ENCODE measurements at regions not wholly inside any gene's neighbourhood (a gene's known extent, or its start where the extent isn't known, plus 50 kb on each side); places are given as distances from the start of the nearest gene placed in this dataset.

DNA sequence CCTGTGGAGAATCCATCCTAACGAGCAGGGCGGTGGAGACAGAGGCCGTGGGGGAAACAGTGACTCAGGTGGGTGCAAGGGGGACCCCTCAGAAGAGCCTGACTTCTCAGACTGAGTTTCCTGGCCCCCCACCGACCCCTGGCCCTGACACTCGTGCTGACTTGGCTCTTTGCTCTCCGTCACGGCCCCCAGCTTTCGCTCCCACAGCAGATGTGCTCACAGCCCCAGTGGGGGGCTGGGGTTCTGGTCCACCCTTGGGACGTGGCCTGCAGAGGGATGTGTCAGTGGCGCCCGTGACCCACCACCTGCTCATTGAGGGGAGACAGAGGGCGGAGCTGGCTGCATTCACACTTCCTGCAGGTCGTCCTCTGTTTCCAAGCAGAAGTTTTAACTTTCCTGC lies 62.9 kb upstream of the IRX4 start:
- no peaks in the 10 kb centered on the region for H3K36me3 ChIP-seq (ENCODE audit: control insufficient read depth in 2 of 2, insufficient read depth in 2 of 2, low read length in 1 of 2)
- H3K4me3 ChIP-seq (ENCODE audit: low read length in 2 of 2) = no peak overlapping the region
- 79% methylated on average over 13 of the region's 13 CpGs for WGBS
- H3K27ac ChIP-seq (ENCODE audit: low read depth in 1 of 2, low read length in 1 of 2) = no peak overlapping the region
- H3K4me1 ChIP-seq (ENCODE audit: control insufficient read depth in 2 of 2, insufficient read depth in 2 of 2, low read length in 2 of 2) = no peaks in the 10 kb centered on the region
- no peak for DNase-seq (ENCODE audit: low read depth in 6 of 9, low spot score in 9 of 9)
- H3K27me3 ChIP-seq (ENCODE audit: control insufficient read depth in 2 of 2, insufficient read depth in 1 of 2, low read length in 1 of 2) = peaks cover 0 to 2% of the 10 kb centered on the region in 2 donors
- no peaks in the 10 kb centered on the region for H3K9me3 ChIP-seq (ENCODE audit: control insufficient read depth in 2 of 2, insufficient read depth in 1 of 2, low read length in 1 of 2)

DNA sequence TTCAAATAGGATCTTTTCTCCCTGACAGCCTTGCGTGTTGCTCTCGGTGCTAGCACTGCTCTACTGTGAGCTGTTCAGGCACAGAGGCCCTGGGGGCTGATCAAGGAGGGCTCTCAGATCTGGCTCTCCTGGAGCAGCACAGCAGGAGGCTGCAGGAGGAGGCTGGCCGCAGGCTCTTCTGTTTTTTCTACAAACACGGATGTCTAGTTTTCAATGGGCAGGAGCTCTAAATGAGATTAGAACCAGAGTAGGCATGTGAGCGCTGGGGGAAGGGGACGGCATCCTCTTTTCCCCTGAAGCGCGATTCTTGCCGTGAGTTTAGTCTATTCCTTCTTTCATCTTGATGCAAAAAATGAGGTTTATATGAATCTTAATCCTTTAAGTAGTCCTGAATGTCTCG lies 61.7 kb upstream of the IRX4 start:
- Histone ChIP-seq H3K9me3 (ENCODE audit: control insufficient read depth in 2 of 2, insufficient read depth in 1 of 2, low read length in 1 of 2) (no peaks in the 10 kb centered on the region), H3K27ac (ENCODE audit: low read depth in 1 of 2, low read length in 1 of 2) (no peak overlapping the region), H3K4me3 (ENCODE audit: low read length in 2 of 2) (no peak overlapping the region), H3K4me1 (ENCODE audit: control insufficient read depth in 2 of 2, insufficient read depth in 2 of 2, low read length in 2 of 2) (no peaks in the 10 kb centered on the region), H3K27me3 (ENCODE audit: control insufficient read depth in 2 of 2, insufficient read depth in 1 of 2, low read length in 1 of 2) (peaks cover 0 to 2% of the 10 kb centered on the region in 2 donors), H3K36me3 (ENCODE audit: control insufficient read depth in 2 of 2, insufficient read depth in 2 of 2, low read length in 1 of 2) (no peaks in the 10 kb centered on the region)
- DNase-seq (ENCODE audit: low read depth in 6 of 9, low spot score in 9 of 9) = no peak
- 70% methylated on average over 10 of the region's 10 CpGs for WGBS

DNA sequence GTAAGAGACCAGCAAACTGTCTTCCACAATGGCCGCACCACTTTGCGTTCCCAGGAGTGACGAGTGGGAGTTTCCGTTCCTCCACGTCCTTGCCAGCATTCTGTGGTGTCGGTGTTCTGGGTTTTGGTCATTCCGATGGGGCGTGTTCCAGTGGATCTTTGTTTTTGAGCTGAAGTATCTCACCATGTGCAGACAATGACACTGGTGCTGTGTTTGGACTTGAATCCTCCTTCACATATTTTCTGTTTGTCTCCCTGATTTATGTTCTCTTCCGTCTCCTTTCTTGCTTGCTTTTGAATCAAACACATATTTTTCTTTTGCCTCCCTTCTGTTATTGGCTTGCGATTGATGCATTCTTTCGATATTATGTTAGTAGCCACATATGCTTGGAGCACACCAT lies 60.8 kb upstream of the IRX4 start:
- Histone ChIP-seq H3K4me3 (ENCODE audit: low read length in 2 of 2) (no peak overlapping the region), H3K36me3 (ENCODE audit: control insufficient read depth in 2 of 2, insufficient read depth in 2 of 2, low read length in 1 of 2) (no peaks in the 10 kb centered on the region), H3K4me1 (ENCODE audit: control insufficient read depth in 2 of 2, insufficient read depth in 2 of 2, low read length in 2 of 2) (no peaks in the 10 kb centered on the region), H3K9me3 (ENCODE audit: control insufficient read depth in 2 of 2, insufficient read depth in 1 of 2, low read length in 1 of 2) (no peaks in the 10 kb centered on the region), H3K27me3 (ENCODE audit: control insufficient read depth in 2 of 2, insufficient read depth in 1 of 2, low read length in 1 of 2) (peaks cover 0 to 2% of the 10 kb centered on the region in 2 donors), H3K27ac (ENCODE audit: low read depth in 1 of 2, low read length in 1 of 2) (no peak overlapping the region)
- WGBS = 94% methylated on average over 11 of the region's 11 CpGs
- DNase-seq (ENCODE audit: low read depth in 6 of 9, low spot score in 9 of 9) = no peak

DNA sequence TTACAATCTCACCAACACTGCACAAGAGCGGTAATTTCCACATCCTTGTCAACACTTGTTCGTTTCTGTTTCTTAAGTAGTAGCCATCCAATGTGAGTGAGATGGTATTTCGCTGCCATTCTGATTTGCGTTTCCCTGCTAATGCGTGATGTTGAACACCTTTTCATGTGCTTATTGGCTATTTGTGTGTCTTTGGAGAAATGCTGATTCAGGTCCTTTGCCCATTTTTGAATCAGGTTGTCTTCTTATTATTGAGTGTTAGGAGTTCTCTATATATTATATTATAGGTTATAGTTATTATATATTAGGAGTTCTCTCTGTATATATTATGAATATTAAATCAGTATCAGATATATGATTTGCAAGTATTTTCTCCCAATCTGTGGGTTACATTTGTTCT lies 59.9 kb upstream of the IRX4 start:
- Histone ChIP-seq H3K27me3 (ENCODE audit: control insufficient read depth in 2 of 2, insufficient read depth in 1 of 2, low read length in 1 of 2) (peaks cover 0 to 2% of the 10 kb centered on the region in 2 donors), H3K27ac (ENCODE audit: low read depth in 1 of 2, low read length in 1 of 2) (no peak overlapping the region), H3K36me3 (ENCODE audit: control insufficient read depth in 2 of 2, insufficient read depth in 2 of 2, low read length in 1 of 2) (no peaks in the 10 kb centered on the region), H3K9me3 (ENCODE audit: control insufficient read depth in 2 of 2, insufficient read depth in 1 of 2, low read length in 1 of 2) (no peaks in the 10 kb centered on the region), H3K4me3 (ENCODE audit: low read length in 2 of 2) (no peak overlapping the region), H3K4me1 (ENCODE audit: control insufficient read depth in 2 of 2, insufficient read depth in 2 of 2, low read length in 2 of 2) (no peaks in the 10 kb centered on the region)
- DNase-seq (ENCODE audit: low read depth in 6 of 9, low spot score in 9 of 9) = no peak
- 97% methylated on average over 5 of the region's 5 CpGs for whole genome bisulfite sequencing

- DNase-seq (ENCODE audit: low read depth in 6 of 9, low spot score in 9 of 9) = no peak
- Histone ChIP-seq H3K27me3 (ENCODE audit: control insufficient read depth in 2 of 2, insufficient read depth in 1 of 2, low read length in 1 of 2) (peaks cover 0 to 4% of the 10 kb centered on the region in 2 donors), H3K4me1 (ENCODE audit: control insufficient read depth in 2 of 2, insufficient read depth in 2 of 2, low read length in 2 of 2) (no peaks in the 10 kb centered on the region), H3K27ac (ENCODE audit: low read depth in 1 of 2, low read length in 1 of 2) (no peak overlapping the region), H3K9me3 (ENCODE audit: control insufficient read depth in 2 of 2, insufficient read depth in 1 of 2, low read length in 1 of 2) (no peaks in the 10 kb centered on the region), H3K4me3 (ENCODE audit: low read length in 2 of 2) (no peak overlapping the region), H3K36me3 (ENCODE audit: control insufficient read depth in 2 of 2, insufficient read depth in 2 of 2, low read length in 1 of 2) (no peaks in the 10 kb centered on the region)
- WGBS = 94% methylated on average over 1 of the region's 1 CpG
Measured at GRCh38 chr5:1942158-1942557, 59.4 kb upstream of the IRX4 start.

GRCh38 chr5:1939256-1939655 lies 56.5 kb upstream of the IRX4 start:
- Histone ChIP-seq H3K27ac (ENCODE audit: low read depth in 1 of 2, low read length in 1 of 2) (no peak overlapping the region), H3K4me1 (ENCODE audit: control insufficient read depth in 2 of 2, insufficient read depth in 2 of 2, low read length in 2 of 2) (no peaks in the 10 kb centered on the region), H3K27me3 (ENCODE audit: control insufficient read depth in 2 of 2, insufficient read depth in 1 of 2, low read length in 1 of 2) (peaks cover 0 to 7% of the 10 kb centered on the region in 2 donors), H3K4me3 (ENCODE audit: low read length in 2 of 2) (no peak overlapping the region), H3K9me3 (ENCODE audit: control insufficient read depth in 2 of 2, insufficient read depth in 1 of 2, low read length in 1 of 2) (no peaks in the 10 kb centered on the region), H3K36me3 (ENCODE audit: control insufficient read depth in 2 of 2, insufficient read depth in 2 of 2, low read length in 1 of 2) (no peaks in the 10 kb centered on the region)
- WGBS = 60% methylated on average over 6 of the region's 6 CpGs
- no peak for DNase-seq (ENCODE audit: low read depth in 6 of 9, low spot score in 9 of 9)

- Histone ChIP-seq H3K4me3 (ENCODE audit: low read length in 2 of 2) (no peak overlapping the region), H3K27ac (ENCODE audit: low read depth in 1 of 2, low read length in 1 of 2) (no peak overlapping the region), H3K27me3 (ENCODE audit: control insufficient read depth in 2 of 2, insufficient read depth in 1 of 2, low read length in 1 of 2) (peaks cover 2 to 13% of the 10 kb centered on the region in 2 donors), H3K36me3 (ENCODE audit: control insufficient read depth in 2 of 2, insufficient read depth in 2 of 2, low read length in 1 of 2) (no peaks in the 10 kb centered on the region), H3K4me1 (ENCODE audit: control insufficient read depth in 2 of 2, insufficient read depth in 2 of 2, low read length in 2 of 2) (no peaks in the 10 kb centered on the region), H3K9me3 (ENCODE audit: control insufficient read depth in 2 of 2, insufficient read depth in 1 of 2, low read length in 1 of 2) (no peaks in the 10 kb centered on the region)
- DNase-seq (ENCODE audit: low read depth in 6 of 9, low spot score in 9 of 9) = no peak
- 82% methylated on average over 17 of the region's 17 CpGs for WGBS
Measured at GRCh38 chr5:1938310-1939000, 55.7 kb upstream of the IRX4 start.

GRCh38 chr5:1937590-1937989 lies 54.9 kb upstream of the IRX4 start:
- no peak overlapping the region for H3K4me3 ChIP-seq (ENCODE audit: low read length in 2 of 2)
- no peaks in the 10 kb centered on the region for H3K36me3 ChIP-seq (ENCODE audit: control insufficient read depth in 2 of 2, insufficient read depth in 2 of 2, low read length in 1 of 2)
- no peak overlapping the region for H3K27ac ChIP-seq (ENCODE audit: low read depth in 1 of 2, low read length in 1 of 2)
- WGBS = 82% methylated on average over 12 of the region's 12 CpGs
- no peaks in the 10 kb centered on the region for H3K9me3 ChIP-seq (ENCODE audit: control insufficient read depth in 2 of 2, insufficient read depth in 1 of 2, low read length in 1 of 2)
- peaks cover 8 to 19% of the 10 kb centered on the region in 2 donors for H3K27me3 ChIP-seq (ENCODE audit: control insufficient read depth in 2 of 2, insufficient read depth in 1 of 2, low read length in 1 of 2)
- DNase-seq (ENCODE audit: low read depth in 6 of 9, low spot score in 9 of 9) = no peak
- H3K4me1 ChIP-seq (ENCODE audit: control insufficient read depth in 2 of 2, insufficient read depth in 2 of 2, low read length in 2 of 2) = no peaks in the 10 kb centered on the region

DNA sequence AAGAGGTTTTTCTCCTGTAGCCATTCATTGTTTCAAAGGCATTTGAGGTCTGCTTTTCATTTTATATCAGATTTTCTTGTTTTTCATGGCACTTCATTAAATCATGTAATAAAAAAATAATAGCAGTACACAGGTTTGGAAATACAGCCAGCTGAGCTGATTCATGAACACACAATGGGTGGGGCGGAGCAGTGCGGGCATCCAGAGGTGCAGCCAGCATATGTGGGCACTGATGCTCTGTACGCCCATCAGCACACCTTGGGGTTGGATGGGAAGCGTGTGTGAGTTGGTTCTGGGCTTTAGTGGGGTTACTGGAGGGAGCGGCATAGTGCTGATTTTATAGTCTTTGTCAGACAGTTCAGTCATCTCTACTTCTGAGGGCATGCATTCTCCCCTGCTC lies 54.2 kb upstream of the IRX4 start:
- peaks cover 9 to 24% of the 10 kb centered on the region in 2 donors for H3K27me3 ChIP-seq (ENCODE audit: control insufficient read depth in 2 of 2, insufficient read depth in 1 of 2, low read length in 1 of 2)
- WGBS = 74% methylated on average over 5 of the region's 5 CpGs
- H3K9me3 ChIP-seq (ENCODE audit: control insufficient read depth in 2 of 2, insufficient read depth in 1 of 2, low read length in 1 of 2) = no peaks in the 10 kb centered on the region
- no peak overlapping the region for H3K4me3 ChIP-seq (ENCODE audit: low read length in 2 of 2)
- H3K4me1 ChIP-seq (ENCODE audit: control insufficient read depth in 2 of 2, insufficient read depth in 2 of 2, low read length in 2 of 2) = no peaks in the 10 kb centered on the region
- no peak overlapping the region for H3K27ac ChIP-seq (ENCODE audit: low read depth in 1 of 2, low read length in 1 of 2)
- DNase-seq (ENCODE audit: low read depth in 6 of 9, low spot score in 9 of 9) = no peak
- no peaks in the 10 kb centered on the region for H3K36me3 ChIP-seq (ENCODE audit: control insufficient read depth in 2 of 2, insufficient read depth in 2 of 2, low read length in 1 of 2)

All from thymus (tissue), 11 donors.